ENCODE measurements at regions not wholly inside any gene's neighbourhood (a gene's known extent, or its start where the extent isn't known, plus 50 kb on each side); places are given as distances from the start of the nearest gene placed in this dataset.

GRCh38 chr3:86869566-86869965, 121.4 kb downstream of the VGLL3 start:
- no peak overlapping the region for H3K27ac ChIP-seq
- H3K36me3 ChIP-seq (ENCODE audit: low read depth): no peaks in the 10 kb centered on the region
- no peaks in the 10 kb centered on the region for H3F3A ChIP-seq (ENCODE audit: insufficient read depth, low read depth)
- H4K20me1 ChIP-seq (ENCODE audit: insufficient read depth): no peaks in the 10 kb centered on the region
- no peaks in the 10 kb centered on the region for H3K4me1 ChIP-seq (replicated peaks; ENCODE audit: insufficient read depth)
- no peak overlapping the region for H2AFZ ChIP-seq
- no peak for TF ChIP-seq EZH2 (IDR thresholded peaks at IDR 0.05; ENCODE audit: low read depth)
- no peak for TF ChIP-seq CTCF (conservative IDR thresholded peaks at IDR 0.05)
- H3K27me3 ChIP-seq (ENCODE audit: insufficient read depth, low read depth): no peaks in the 10 kb centered on the region
- no peak overlapping the region for H3K4me2 ChIP-seq
- no peaks in the 10 kb centered on the region for H3K79me2 ChIP-seq (ENCODE audit: low read depth)
- DNase-seq: no peak
- CTCF ChIA-PET: no interaction called here
- H3K9me3 ChIP-seq (ENCODE audit: insufficient read depth, low read depth): no peaks in the 10 kb centered on the region
- H3K9me2 ChIP-seq (ENCODE audit: insufficient read depth): no peaks in the 10 kb centered on the region
- BruUV-seq (replicated peaks): no TSS peak
- POLR2A ChIA-PET (ENCODE audit: unreplicated experiment): interaction anchor here (0.7 kb wide), 1 partner anchor 45 kb away, joined by 7 read pairs; no protein-coding TSS in a partner anchor
- no peak overlapping the region for H3K4me3 ChIP-seq
- intact Hi-C loops (cut with micrococcal nuclease; ENCODE audit: unreplicated experiment): no loop called here

DNA sequence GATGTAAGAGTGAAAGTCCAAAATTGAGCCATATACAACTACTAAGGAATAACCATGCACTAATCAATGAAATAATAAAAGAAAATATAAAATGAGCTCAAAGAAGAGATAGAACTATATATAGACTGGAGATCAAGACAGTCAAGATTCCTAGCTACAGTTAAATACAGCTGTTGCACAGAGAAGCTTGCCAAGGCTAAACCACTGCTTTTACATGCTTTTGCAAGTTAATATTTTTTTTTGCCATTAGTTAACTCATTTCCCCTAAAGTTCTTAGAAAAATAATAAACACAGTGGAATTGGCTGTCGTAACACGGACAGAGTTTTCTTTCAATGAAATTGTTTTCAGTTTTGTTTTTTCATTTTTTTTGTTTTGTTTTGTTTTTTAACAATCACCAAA, 123.0 kb downstream of the VGLL3 start:
- BruUV-seq (replicated peaks): no TSS peak
- H3K9me2 ChIP-seq (ENCODE audit: insufficient read depth): no peaks in the 10 kb centered on the region
- H3F3A ChIP-seq (ENCODE audit: insufficient read depth, low read depth): no peaks in the 10 kb centered on the region
- intact Hi-C loops (cut with micrococcal nuclease; ENCODE audit: unreplicated experiment): no loop called here
- H3K4me1 ChIP-seq (replicated peaks; ENCODE audit: insufficient read depth): no peaks in the 10 kb centered on the region
- H3K9me3 ChIP-seq (ENCODE audit: insufficient read depth, low read depth): no peaks in the 10 kb centered on the region
- no peak overlapping the region for H3K4me2 ChIP-seq
- ChIA-PET CTCF (no interaction called here), POLR2A (ENCODE audit: unreplicated experiment) (no interaction called here)
- TF ChIP-seq CTCF (conservative IDR thresholded peaks at IDR 0.05) (no peak), EZH2 (IDR thresholded peaks at IDR 0.05; ENCODE audit: low read depth) (no peak)
- H3K27ac ChIP-seq: no peak overlapping the region
- no peaks in the 10 kb centered on the region for H3K27me3 ChIP-seq (ENCODE audit: insufficient read depth, low read depth)
- no peak for DNase-seq
- H3K36me3 ChIP-seq (ENCODE audit: low read depth): no peaks in the 10 kb centered on the region
- H2AFZ ChIP-seq: no peak overlapping the region
- no peak overlapping the region for H3K4me3 ChIP-seq
- no peaks in the 10 kb centered on the region for H3K79me2 ChIP-seq (ENCODE audit: low read depth)
- H4K20me1 ChIP-seq (ENCODE audit: insufficient read depth): no peaks in the 10 kb centered on the region

DNA sequence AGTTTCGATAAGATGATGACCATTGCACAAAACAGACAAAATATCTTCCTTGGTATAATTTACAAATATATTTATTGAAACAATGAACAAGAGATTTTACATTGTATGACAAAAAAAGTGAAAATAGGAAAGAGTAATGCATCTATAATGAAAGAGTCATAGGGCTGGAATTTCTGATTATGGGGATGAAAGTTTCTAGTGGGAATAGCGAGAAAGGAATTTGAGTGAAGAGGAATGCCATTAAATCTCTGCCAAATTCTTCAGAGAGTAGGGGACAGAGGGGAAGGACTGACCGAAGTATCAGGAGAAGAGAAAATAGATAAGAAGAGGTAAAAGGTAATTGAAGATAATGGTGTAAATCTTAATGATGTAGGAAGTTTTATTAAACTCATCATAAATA, 125.4 kb downstream of the VGLL3 start:
- no peaks in the 10 kb centered on the region for H3K4me1 ChIP-seq (replicated peaks; ENCODE audit: insufficient read depth)
- BruUV-seq (replicated peaks): no TSS peak
- ChIA-PET POLR2A (ENCODE audit: unreplicated experiment) (no interaction called here), CTCF (no interaction called here)
- H3K27me3 ChIP-seq (ENCODE audit: insufficient read depth, low read depth): no peaks in the 10 kb centered on the region
- no peak overlapping the region for H2AFZ ChIP-seq
- H3K79me2 ChIP-seq (ENCODE audit: low read depth): no peaks in the 10 kb centered on the region
- H3K27ac ChIP-seq: no peak overlapping the region
- no peak overlapping the region for H3K4me2 ChIP-seq
- no peaks in the 10 kb centered on the region for H3K36me3 ChIP-seq (ENCODE audit: low read depth)
- intact Hi-C loops (cut with micrococcal nuclease; ENCODE audit: unreplicated experiment): no loop called here
- TF ChIP-seq EZH2 (IDR thresholded peaks at IDR 0.05; ENCODE audit: low read depth) (no peak), CTCF (conservative IDR thresholded peaks at IDR 0.05) (no peak)
- no peak for DNase-seq
- no peaks in the 10 kb centered on the region for H4K20me1 ChIP-seq (ENCODE audit: insufficient read depth)
- H3K9me2 ChIP-seq (ENCODE audit: insufficient read depth): no peaks in the 10 kb centered on the region
- no peak overlapping the region for H3K4me3 ChIP-seq
- no peaks in the 10 kb centered on the region for H3F3A ChIP-seq (ENCODE audit: insufficient read depth, low read depth)
- no peaks in the 10 kb centered on the region for H3K9me3 ChIP-seq (ENCODE audit: insufficient read depth, low read depth)
